GM12878 (cell line): ENCODE measurements at regions not wholly inside any gene's neighbourhood (a gene's known extent, or its start where the extent isn't known, plus 50 kb on each side); places are given as distances from the start of the nearest gene placed in this dataset.

Experiments used
- ASH2L ChIP-seq: fragments of 300-600, 200-600 bp; sonication (generic); IDR thresholded peaks from 2 replicates; pipeline ENCODE4 v1.6.1; 2017; ENCODE audit warnings: low read depth, mild to moderate bottlenecking, borderline replicate concordance
- NR2C1 ChIP-seq: fragments of 450-650 bp; IDR thresholded peaks from 2 replicates; pipeline ENCODE4 v1.6.1; 2017; ENCODE audit warnings: antibody characterized with exemption, mild to moderate bottlenecking, moderate library complexity
- PML ChIP-seq: IDR thresholded peaks from 2 replicates; pipeline ENCODE4 v1.6.1; 2012; ENCODE audit warnings: low read length, inconsistent platforms
- SKIL ChIP-seq: fragments of 450-650 bp; IDR thresholded peaks from 2 replicates; pipeline ENCODE4 v1.6.1; 2017; ENCODE audit warnings: mild to moderate bottlenecking, low read depth, inconsistent platforms; ENCODE audit not compliant: poor library complexity, severe bottlenecking
- TARDBP ChIP-seq: IDR thresholded peaks from 2 replicates; pipeline ENCODE4 v1.6.1; 2016; ENCODE audit warnings: borderline replicate concordance
- USF2 ChIP-seq: IDR thresholded peaks from 2 replicates; pipeline ENCODE4 v1.6.1; 2011; ENCODE audit warnings: low read depth, low read length, improper control_type of control experiment, borderline replicate concordance
- ZNF24 ChIP-seq: fragments of 450-650 bp; IDR thresholded peaks from 2 replicates; pipeline ENCODE4 v1.6.1; 2017; ENCODE audit warnings: antibody characterized with exemption, mild to moderate bottlenecking
- TF ChIP-seq, protein P1 (sequence below): fragments of 450-650 bp; formaldehyde crosslinking; IDR thresholded peaks from 2 replicates; pipeline ENCODE4 v1.5.0; 2022; ENCODE audit warnings: mild to moderate bottlenecking, missing genetic modification characterization
- TF ChIP-seq, protein P2 (sequence below): IDR thresholded peaks from 2 replicates; pipeline ENCODE4 v1.6.1; 2011; ENCODE audit warnings: low read depth, mild to moderate bottlenecking, low read length, moderate library complexity, borderline replicate concordance; ENCODE audit errors: extremely low read depth

DNA sequence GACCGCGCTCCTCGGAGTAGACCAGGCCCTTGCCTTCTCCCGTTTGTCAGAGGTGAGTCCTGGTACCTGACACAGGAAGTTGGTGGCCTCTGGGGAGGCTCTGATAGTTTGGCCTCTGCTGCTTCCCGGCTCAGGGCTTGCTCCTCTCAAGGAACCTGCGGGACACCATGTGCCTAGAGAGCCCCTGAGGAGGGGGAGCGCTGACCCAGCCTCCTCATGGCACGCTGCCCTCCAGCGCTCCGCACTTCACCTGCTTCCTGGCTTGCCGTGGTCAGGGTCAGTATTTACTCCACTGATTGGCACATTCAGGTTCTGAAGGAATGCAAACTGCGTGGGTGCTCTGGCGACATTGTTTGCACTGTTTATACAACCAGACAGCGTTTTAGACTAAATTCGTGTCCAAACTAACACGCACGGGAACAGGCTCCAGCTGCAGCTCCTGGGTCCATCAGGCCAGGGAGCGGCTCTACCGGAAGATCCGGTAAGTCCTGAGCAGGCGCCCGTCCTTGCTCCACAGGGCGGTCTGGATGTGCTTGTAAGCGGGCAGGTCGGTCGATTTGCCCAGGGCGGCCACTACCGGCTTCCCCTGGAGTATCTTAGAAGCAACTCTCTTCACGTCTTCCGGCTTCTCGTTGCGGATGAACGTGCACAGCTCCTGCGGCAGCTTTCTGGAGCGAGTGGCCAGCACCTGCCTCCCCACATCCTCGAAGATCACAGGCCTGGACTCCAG lies 121.6 kb upstream of the GRID2 start (continued):
- TF ChIP-seq NR2C1 (no peak), SKIL (no peak), USF2 (no peak), TARDBP (no peak), PML (no peak), ZNF24 (no peak), ASH2L (no peak)
- TF ChIP-seq, protein P1, sequence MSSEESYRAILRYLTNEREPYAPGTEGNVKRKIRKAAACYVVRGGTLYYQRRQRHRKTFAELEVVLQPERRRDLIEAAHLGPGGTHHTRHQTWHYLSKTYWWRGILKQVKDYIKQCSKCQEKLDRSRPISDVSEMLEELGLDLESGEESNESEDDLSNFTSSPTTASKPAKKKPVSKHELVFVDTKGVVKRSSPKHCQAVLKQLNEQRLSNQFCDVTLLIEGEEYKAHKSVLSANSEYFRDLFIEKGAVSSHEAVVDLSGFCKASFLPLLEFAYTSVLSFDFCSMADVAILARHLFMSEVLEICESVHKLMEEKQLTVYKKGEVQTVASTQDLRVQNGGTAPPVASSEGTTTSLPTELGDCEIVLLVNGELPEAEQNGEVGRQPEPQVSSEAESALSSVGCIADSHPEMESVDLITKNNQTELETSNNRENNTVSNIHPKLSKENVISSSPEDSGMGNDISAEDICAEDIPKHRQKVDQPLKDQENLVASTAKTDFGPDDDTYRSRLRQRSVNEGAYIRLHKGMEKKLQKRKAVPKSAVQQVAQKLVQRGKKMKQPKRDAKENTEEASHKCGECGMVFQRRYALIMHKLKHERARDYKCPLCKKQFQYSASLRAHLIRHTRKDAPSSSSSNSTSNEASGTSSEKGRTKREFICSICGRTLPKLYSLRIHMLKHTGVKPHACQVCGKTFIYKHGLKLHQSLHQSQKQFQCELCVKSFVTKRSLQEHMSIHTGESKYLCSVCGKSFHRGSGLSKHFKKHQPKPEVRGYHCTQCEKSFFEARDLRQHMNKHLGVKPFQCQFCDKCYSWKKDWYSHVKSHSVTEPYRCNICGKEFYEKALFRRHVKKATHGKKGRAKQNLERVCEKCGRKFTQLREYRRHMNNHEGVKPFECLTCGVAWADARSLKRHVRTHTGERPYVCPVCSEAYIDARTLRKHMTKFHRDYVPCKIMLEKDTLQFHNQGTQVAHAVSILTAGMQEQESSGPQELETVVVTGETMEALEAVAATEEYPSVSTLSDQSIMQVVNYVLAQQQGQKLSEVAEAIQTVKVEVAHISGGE (CRISPR knock-in tag), result no peak
- TF ChIP-seq, protein P2, sequence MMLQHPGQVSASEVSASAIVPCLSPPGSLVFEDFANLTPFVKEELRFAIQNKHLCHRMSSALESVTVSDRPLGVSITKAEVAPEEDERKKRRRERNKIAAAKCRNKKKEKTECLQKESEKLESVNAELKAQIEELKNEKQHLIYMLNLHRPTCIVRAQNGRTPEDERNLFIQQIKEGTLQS, result no peak
- TF ChIP-seq, all 136 proteins: peak for 0
